ENCODE measurements at regions not wholly inside any gene's neighbourhood (a gene's known extent, or its start where the extent isn't known, plus 50 kb on each side); places are given as distances from the start of the nearest gene placed in this dataset.

DNA sequence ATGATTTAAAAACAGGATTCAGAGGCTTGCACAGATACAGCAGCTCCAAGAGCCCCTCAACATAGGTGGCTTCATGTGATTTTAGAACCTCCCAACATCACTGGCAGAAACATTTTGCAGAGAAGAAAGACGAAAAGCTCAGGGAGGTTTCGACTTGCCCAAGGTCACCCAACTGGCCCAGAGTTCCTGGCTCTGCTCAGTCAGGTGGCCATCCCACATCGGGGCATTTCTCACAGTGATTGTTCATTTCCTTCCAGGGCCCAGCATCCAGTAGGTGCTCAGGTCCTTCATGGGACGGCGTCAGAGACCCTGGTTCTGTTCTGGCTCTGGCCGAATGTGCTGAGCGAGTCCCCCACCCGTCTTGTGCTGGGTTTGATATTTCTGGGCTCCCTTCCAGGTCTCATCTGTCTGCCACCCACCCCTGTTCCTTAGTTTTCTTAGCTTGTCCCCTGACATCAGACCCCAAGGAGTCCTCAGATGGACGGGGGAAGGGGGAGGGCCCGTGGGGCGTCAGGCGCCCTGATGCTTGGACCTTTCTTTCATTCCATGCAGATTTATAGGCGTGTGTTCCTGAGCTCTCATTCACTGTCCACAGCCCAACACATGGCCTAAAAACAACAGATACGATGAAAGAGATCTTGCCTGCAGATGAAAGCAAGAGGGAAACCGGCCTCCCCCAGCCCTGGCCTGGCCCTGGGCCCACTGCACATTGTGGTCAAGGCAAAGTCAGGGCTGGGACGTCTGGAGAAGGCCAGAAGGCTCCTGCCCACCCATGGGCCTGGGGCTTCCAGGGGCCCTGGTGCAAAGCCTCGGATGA is 123.1 kb upstream of the ZBTB40 start:
- peaks cover 14% of the 10 kb centered on the region for H3K27me3 Mint-ChIP-seq
- intact Hi-C loops (cut with micrococcal nuclease): no loop called here
- Histone ChIP-seq H3K79me2 (ENCODE audit: control insufficient read depth, insufficient read depth, low read length) (no peaks in the 10 kb centered on the region), H3K36me3 (replicated peaks in 1 of 2; ENCODE audit: control extremely low read depth in 1 of 2, control insufficient read depth in 1 of 2, extremely low read depth in 1 of 2, insufficient read depth in 2 of 2, low read length in 1 of 2) (no peaks in the 10 kb centered on the region), H3K9me3 (ENCODE audit: control extremely low read depth in 1 of 3, control insufficient read depth in 2 of 3, insufficient read depth in 1 of 3, low read length in 2 of 3) (no peaks in the 10 kb centered on the region), H3K9ac (ENCODE audit: low read length) (no peak overlapping the region), H3K4me3 (ENCODE audit: control extremely low read depth in 1 of 5, extremely low read depth in 1 of 5, insufficient read depth in 1 of 5, low read depth in 2 of 5, low read length in 4 of 5) (no peak overlapping the region), H4K20me1 (ENCODE audit: control insufficient read depth, insufficient read depth, low read length, poor library complexity, severe bottlenecking) (no peaks in the 10 kb centered on the region), H3K27me3 (replicated peaks in 1 of 4; ENCODE audit: control extremely low read depth in 1 of 4, control insufficient read depth in 3 of 4, insufficient read depth in 4 of 4, low read length in 3 of 4) (peaks cover 0 to 2% (median 0%) of the 10 kb centered on the region in 4 experiments), H3K4me1 (ENCODE audit: control insufficient read depth in 2 of 2, insufficient read depth in 2 of 2, low read length in 2 of 2) (no peaks in the 10 kb centered on the region), H2AFZ (ENCODE audit: insufficient read depth, low read depth, low read length, poor library complexity, severe bottlenecking) (no peak overlapping the region), H3K4me2 (replicated peaks; ENCODE audit: low read depth, low read length, poor library complexity, severe bottlenecking) (no peak overlapping the region), H3K27ac (ENCODE audit: low read length in 2 of 2) (no peak overlapping the region)
- TF ChIP-seq, protein P1, sequence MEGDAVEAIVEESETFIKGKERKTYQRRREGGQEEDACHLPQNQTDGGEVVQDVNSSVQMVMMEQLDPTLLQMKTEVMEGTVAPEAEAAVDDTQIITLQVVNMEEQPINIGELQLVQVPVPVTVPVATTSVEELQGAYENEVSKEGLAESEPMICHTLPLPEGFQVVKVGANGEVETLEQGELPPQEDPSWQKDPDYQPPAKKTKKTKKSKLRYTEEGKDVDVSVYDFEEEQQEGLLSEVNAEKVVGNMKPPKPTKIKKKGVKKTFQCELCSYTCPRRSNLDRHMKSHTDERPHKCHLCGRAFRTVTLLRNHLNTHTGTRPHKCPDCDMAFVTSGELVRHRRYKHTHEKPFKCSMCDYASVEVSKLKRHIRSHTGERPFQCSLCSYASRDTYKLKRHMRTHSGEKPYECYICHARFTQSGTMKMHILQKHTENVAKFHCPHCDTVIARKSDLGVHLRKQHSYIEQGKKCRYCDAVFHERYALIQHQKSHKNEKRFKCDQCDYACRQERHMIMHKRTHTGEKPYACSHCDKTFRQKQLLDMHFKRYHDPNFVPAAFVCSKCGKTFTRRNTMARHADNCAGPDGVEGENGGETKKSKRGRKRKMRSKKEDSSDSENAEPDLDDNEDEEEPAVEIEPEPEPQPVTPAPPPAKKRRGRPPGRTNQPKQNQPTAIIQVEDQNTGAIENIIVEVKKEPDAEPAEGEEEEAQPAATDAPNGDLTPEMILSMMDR (IDR thresholded peaks at IDR 0.05): no peak
- no peak for TF ChIP-seq EZH2 (IDR thresholded peaks at IDR 0.05; ENCODE audit: borderline replicate concordance, insufficient read depth, low read depth, low read length, poor library complexity, severe bottlenecking)
- no peak overlapping the region for H3K27ac Mint-ChIP-seq
- no peak for DNase-seq
- ChIA-PET CTCF (no interaction called here), POLR2A (no interaction called here)
- no peak overlapping the region for H3K4me3 Mint-ChIP-seq
- 90% methylated on average over 12 of the region's 17 CpGs for WGBS (ENCODE audit: insufficient coverage)
- no peaks in the 10 kb centered on the region for H3K9me3 Mint-ChIP-seq (ENCODE audit: insufficient read depth)
- no peaks in the 10 kb centered on the region for H3K4me1 Mint-ChIP-seq
- ATAC-seq (ENCODE audit: low read depth): no peak

DNA sequence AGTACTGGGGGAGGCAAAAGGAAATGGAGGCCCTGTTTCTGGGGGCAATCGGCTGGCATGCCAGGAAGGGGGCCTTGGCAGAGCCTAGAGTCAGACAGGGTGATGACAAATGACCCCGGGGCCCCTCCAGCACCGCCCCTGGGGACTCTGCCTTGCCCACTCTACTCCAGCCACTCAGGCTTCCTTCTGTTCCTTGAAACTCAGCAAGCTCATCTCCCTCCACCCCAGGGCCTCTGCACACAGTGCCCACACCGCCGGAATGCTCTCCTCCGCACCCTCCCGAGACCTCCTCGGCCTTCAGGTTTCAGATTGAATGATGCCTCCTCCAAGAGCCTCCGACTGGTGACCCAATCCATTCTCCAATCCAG is 122.5 kb upstream of the ZBTB40 start:
- no peaks in the 10 kb centered on the region for H3K4me1 ChIP-seq (ENCODE audit: control insufficient read depth in 2 of 2, insufficient read depth in 2 of 2, low read length in 2 of 2)
- no peaks in the 10 kb centered on the region for H3K9me3 ChIP-seq (ENCODE audit: control extremely low read depth in 1 of 3, control insufficient read depth in 2 of 3, insufficient read depth in 1 of 3, low read length in 2 of 3)
- H4K20me1 ChIP-seq (ENCODE audit: control insufficient read depth, insufficient read depth, low read length, poor library complexity, severe bottlenecking): no peaks in the 10 kb centered on the region
- no peak overlapping the region for H3K4me2 ChIP-seq (replicated peaks; ENCODE audit: low read depth, low read length, poor library complexity, severe bottlenecking)
- POLR2A ChIA-PET: no interaction called here
- H3K27me3 ChIP-seq (replicated peaks in 1 of 4; ENCODE audit: control extremely low read depth in 1 of 4, control insufficient read depth in 3 of 4, insufficient read depth in 4 of 4, low read length in 3 of 4): peaks cover 0 to 2% (median 0%) of the 10 kb centered on the region in 4 experiments
- 78% methylated on average over 7 of the region's 9 CpGs for WGBS (ENCODE audit: insufficient coverage)
- no peak overlapping the region for H2AFZ ChIP-seq (ENCODE audit: insufficient read depth, low read depth, low read length, poor library complexity, severe bottlenecking)
- Mint-ChIP-seq H3K4me3 (no peak overlapping the region), H3K4me1 (no peaks in the 10 kb centered on the region), H3K27me3 (peaks cover 14% of the 10 kb centered on the region), H3K27ac (no peak overlapping the region), H3K9me3 (ENCODE audit: insufficient read depth) (no peaks in the 10 kb centered on the region)
- ATAC-seq (ENCODE audit: low read depth) (no peak), DNase-seq (no peak)
- CTCF ChIA-PET: no interaction called here
- intact Hi-C loops (cut with micrococcal nuclease): no loop called here
- no peak overlapping the region for H3K9ac ChIP-seq (ENCODE audit: low read length)
- no peak overlapping the region for H3K27ac ChIP-seq (ENCODE audit: low read length in 2 of 2)
- H3K36me3 ChIP-seq (replicated peaks in 1 of 2; ENCODE audit: control extremely low read depth in 1 of 2, control insufficient read depth in 1 of 2, extremely low read depth in 1 of 2, insufficient read depth in 2 of 2, low read length in 1 of 2): no peaks in the 10 kb centered on the region
- TF ChIP-seq, protein P1 (IDR thresholded peaks at IDR 0.05): no peak
- TF ChIP-seq EZH2 (IDR thresholded peaks at IDR 0.05; ENCODE audit: borderline replicate concordance, insufficient read depth, low read depth, low read length, poor library complexity, severe bottlenecking): no peak
- H3K79me2 ChIP-seq (ENCODE audit: control insufficient read depth, insufficient read depth, low read length): no peaks in the 10 kb centered on the region
- H3K4me3 ChIP-seq (ENCODE audit: control extremely low read depth in 1 of 5, extremely low read depth in 1 of 5, insufficient read depth in 1 of 5, low read depth in 2 of 5, low read length in 4 of 5): no peak overlapping the region
